H9 (cell line): ENCODE measurements at regions not wholly inside any gene's neighbourhood (a gene's known extent, or its start where the extent isn't known, plus 50 kb on each side); places are given as distances from the start of the nearest gene placed in this dataset.

Experiments
- DNase-seq: peaks from one replicate; pipeline ENCODE4 v3.0.0-alpha.2; 2017
- H2AFZ ChIP-seq: one replicate; pipeline ENCODE4 v1.6.1; 2013; ENCODE audit warnings: mild to moderate bottlenecking, low read length, control low read depth, moderate library complexity
- H2AK5ac ChIP-seq: 2 replicates; pipeline ENCODE4 v1.6.1; 2013; ENCODE audit warnings: low read length, control low read depth, mixed read lengths; ENCODE audit not compliant: insufficient read length
- H2BK120ac ChIP-seq: one replicate; pipeline ENCODE4 v1.6.1; 2013; ENCODE audit warnings: low read depth, mild to moderate bottlenecking, low read length, control low read depth, inconsistent platforms; ENCODE audit not compliant: poor library complexity, severe bottlenecking
- H2BK12ac ChIP-seq: 2 replicates; pipeline ENCODE4 v1.6.1; 2013; ENCODE audit warnings: low read length, control low read depth, mixed read lengths, low read depth; ENCODE audit not compliant: insufficient read length
- H2BK15ac ChIP-seq: 2 replicates; pipeline ENCODE4 v1.6.1; 2013; ENCODE audit warnings: low read depth, low read length, control low read depth
- H2BK20ac ChIP-seq: one replicate; pipeline ENCODE4 v1.6.1; 2013; ENCODE audit warnings: low read depth, mild to moderate bottlenecking, low read length, control low read depth, inconsistent platforms; ENCODE audit not compliant: poor library complexity, severe bottlenecking
- H2BK5ac ChIP-seq: 2 replicates; pipeline ENCODE4 v1.6.1; 2013; ENCODE audit warnings: low read length, control low read depth, mixed read lengths; ENCODE audit not compliant: insufficient read length
- H3K14ac ChIP-seq: 2 replicates; pipeline ENCODE4 v1.6.1; 2013; ENCODE audit warnings: low read length, control low read depth; ENCODE audit not compliant: insufficient read depth
- H3K18ac ChIP-seq: 2 replicates; pipeline ENCODE4 v1.6.1; 2013; ENCODE audit warnings: low read depth, mild to moderate bottlenecking, mixed read lengths, low read length, control low read depth; ENCODE audit not compliant: insufficient read length
- H3K23ac ChIP-seq: 2 replicates; pipeline ENCODE4 v1.6.1; 2013; ENCODE audit warnings: low read length, control low read depth, mixed read lengths, low read depth; ENCODE audit not compliant: insufficient read length
- H3K23me2 ChIP-seq: 2 replicates; pipeline ENCODE4 v1.6.1; 2013; ENCODE audit warnings: low read depth, mild to moderate bottlenecking, mixed read lengths, low read length, control low read depth; ENCODE audit not compliant: insufficient read length, poor library complexity, severe bottlenecking
- H3K27ac ChIP-seq: 2 replicates; pipeline ENCODE4 v1.5.1; 2013; ENCODE audit warnings: low read length, control low read depth, mixed read lengths, low read depth; ENCODE audit not compliant: insufficient read length
- H3K27me3 ChIP-seq: 2 replicates; pipeline ENCODE4 v1.6.1; 2013; ENCODE audit warnings: low read length, control low read depth, inconsistent platforms; ENCODE audit not compliant: insufficient read depth
- H3K4ac ChIP-seq: 2 replicates; pipeline ENCODE4 v1.6.1; 2013; ENCODE audit warnings: low read depth, mild to moderate bottlenecking, control low read depth, inconsistent platforms, low read length, moderate library complexity
- H3K4me1 ChIP-seq: 2 replicates; pipeline ENCODE4 v1.6.1; 2013; ENCODE audit warnings: low read length, control low read depth, inconsistent platforms; ENCODE audit not compliant: insufficient read depth
- H3K4me2 ChIP-seq: 2 replicates; pipeline ENCODE4 v1.6.1; 2013; ENCODE audit warnings: low read length, control low read depth, mixed read lengths; ENCODE audit not compliant: insufficient read length, insufficient read depth
- H3K56ac ChIP-seq: 2 replicates; pipeline ENCODE4 v1.6.1; 2013; ENCODE audit warnings: low read depth, mild to moderate bottlenecking, mixed read lengths, low read length, control low read depth; ENCODE audit not compliant: insufficient read length
- H3K79me1 ChIP-seq: 2 replicates; pipeline ENCODE4 v1.6.1; 2013; ENCODE audit warnings: low read depth, mild to moderate bottlenecking, moderate library complexity, low read length, control low read depth, inconsistent platforms; ENCODE audit not compliant: insufficient read depth, poor library complexity, severe bottlenecking
- H3K79me2 ChIP-seq: 2 replicates; pipeline ENCODE4 v1.6.1; 2013; ENCODE audit warnings: low read length, control low read depth, inconsistent platforms; ENCODE audit not compliant: insufficient read depth
- H3K9ac ChIP-seq: 2 replicates; pipeline ENCODE4 v1.6.1; 2013; ENCODE audit warnings: low read length, control low read depth, mixed read lengths; ENCODE audit not compliant: insufficient read length; ENCODE audit errors: extremely low read depth
- H3K9me3 ChIP-seq: one replicate; pipeline ENCODE4 v1.6.1; 2013; ENCODE audit warnings: low read depth, low read length, inconsistent platforms; ENCODE audit not compliant: control insufficient read depth
- H3T11ph ChIP-seq: one replicate; pipeline ENCODE4 v1.6.1; 2013; ENCODE audit warnings: mild to moderate bottlenecking, low read length, control low read depth, inconsistent platforms
- H4K20me1 ChIP-seq: one replicate; pipeline ENCODE4 v1.6.1; 2013; ENCODE audit not compliant: control insufficient read depth, insufficient read length, insufficient read depth
- H4K5ac ChIP-seq: 2 replicates; pipeline ENCODE4 v1.6.1; 2013; ENCODE audit warnings: low read depth, mild to moderate bottlenecking, mixed read lengths, low read length, control low read depth; ENCODE audit not compliant: insufficient read length
- H4K8ac ChIP-seq: replicated peaks from 2 replicates; pipeline ENCODE4 v1.6.1; 2013; ENCODE audit warnings: low read length, control low read depth, mixed read lengths, low read depth; ENCODE audit not compliant: insufficient read length
- H4K91ac ChIP-seq: 2 replicates; pipeline ENCODE4 v1.6.1; 2013; ENCODE audit warnings: low read depth, mild to moderate bottlenecking, moderate library complexity, mixed read lengths, low read length, control low read depth; ENCODE audit not compliant: insufficient read length
- H3K27ac Mint-ChIP-seq, 3 experiments: 2 replicates in 2 of 3; 3 replicates in 1 of 3; pipeline ENCODE4 v1.8.0; 2020 to 2021; ENCODE audit warnings: mixed read lengths in 3 of 3, mild to moderate bottlenecking in 1 of 3, moderate library complexity in 1 of 3
- H3K27me3 Mint-ChIP-seq: 2 replicates; pipeline ENCODE4 v1.8.0; 2021; ENCODE audit warnings: low read depth, mild to moderate bottlenecking, moderate library complexity, mixed read lengths
- H3K36me3 Mint-ChIP-seq, 3 experiments: 2 replicates in 2 of 3; 3 replicates in 1 of 3; pipeline ENCODE4 v1.8.0; 2020 to 2021; ENCODE audit warnings: low read depth in 3 of 3, mixed read lengths in 3 of 3; ENCODE audit not compliant: insufficient read depth in 1 of 3
- H3K4me1 Mint-ChIP-seq, 2 experiments: 2 replicates each; pipeline ENCODE4 v1.8.0; 2020; ENCODE audit warnings: mixed read lengths in 2 of 2
- H3K4me3 Mint-ChIP-seq, 2 experiments: 2 replicates in 1 of 2; 3 replicates in 1 of 2; pipeline ENCODE4 v1.8.0; 2020 to 2021; ENCODE audit warnings: mild to moderate bottlenecking in 2 of 2, mixed read lengths in 2 of 2, moderate library complexity in 1 of 2
- H3K9me3 Mint-ChIP-seq, 2 experiments: 2 replicates in 1 of 2; 3 replicates in 1 of 2; pipeline ENCODE4 v1.8.0; 2020; ENCODE audit warnings: mild to moderate bottlenecking in 2 of 2, mixed read lengths in 2 of 2, moderate library complexity in 1 of 2
- WGBS: extraction: QIAGEN DNeasy Blood & Tissue Kit; methylation state at CpG from one replicate; pipeline ENCODE4 v1.1.7; 2013; ENCODE audit warnings: missing lambda C conversion rate, low lambda C conversion rate, mixed read lengths; ENCODE audit not compliant: insufficient read length; ENCODE audit errors: extremely low coverage; 5-methylcytosine and 5-hydroxymethylcytosine counted together
- TF ChIP-seq, protein P1 (sequence below): fragments of 200-600 bp; sonication (generic); conservative IDR thresholded peaks from 3 replicates; pipeline ENCODE4 v1.8.0; 2021; ENCODE audit warnings: antibody characterized with exemption, mild to moderate bottlenecking

GRCh38 chr2:189299974-189300373 lies 120.4 kb upstream of the COL5A2 start:
- H3K27me3 ChIP-seq, result no peaks in the 10 kb centered on the region
- Mint-ChIP-seq H3K27me3 (no peaks in the 10 kb centered on the region), H3K27ac (no peak overlapping the region)

More at GRCh38 chr2:189299974-189300373, 120.4 kb upstream of the COL5A2 start:
- Histone ChIP-seq H3K4me2 (no peak overlapping the region), H3K79me1 (no peaks in the 10 kb centered on the region), H2BK5ac (no peak overlapping the region), H4K5ac (no peak overlapping the region), H3K79me2 (no peaks in the 10 kb centered on the region), H3K4ac (no peak overlapping the region), H3K23ac (no peak overlapping the region), H2AK5ac (no peak overlapping the region), H4K91ac (no peak overlapping the region), H3K9ac (no peak overlapping the region), H3K4me1 (no peaks in the 10 kb centered on the region), H3K23me2 (no peaks in the 10 kb centered on the region), H3K56ac (no peak overlapping the region), H4K8ac (no peak overlapping the region), H2BK15ac (no peak overlapping the region), H3T11ph (no peak overlapping the region), H3K14ac (no peak overlapping the region), H3K9me3 (no peaks in the 10 kb centered on the region), H2BK12ac (no peak overlapping the region), H3K27ac (no peak overlapping the region), H2BK120ac (no peak overlapping the region), H2AFZ (no peak overlapping the region), H2BK20ac (no peak overlapping the region), H3K18ac (no peak overlapping the region), H4K20me1 (no peaks in the 10 kb centered on the region)
- no CpG with 5 or more reads among the region's 1 CpG for WGBS
- Mint-ChIP-seq H3K36me3 (no peaks in the 10 kb centered on the region), H3K9me3 (no peaks in the 10 kb centered on the region; a peak in 1 of 5 replicates), H3K4me1 (no peaks in the 10 kb centered on the region), H3K4me3 (no peak overlapping the region)
- DNase-seq, result no peak
- TF ChIP-seq, protein P1, sequence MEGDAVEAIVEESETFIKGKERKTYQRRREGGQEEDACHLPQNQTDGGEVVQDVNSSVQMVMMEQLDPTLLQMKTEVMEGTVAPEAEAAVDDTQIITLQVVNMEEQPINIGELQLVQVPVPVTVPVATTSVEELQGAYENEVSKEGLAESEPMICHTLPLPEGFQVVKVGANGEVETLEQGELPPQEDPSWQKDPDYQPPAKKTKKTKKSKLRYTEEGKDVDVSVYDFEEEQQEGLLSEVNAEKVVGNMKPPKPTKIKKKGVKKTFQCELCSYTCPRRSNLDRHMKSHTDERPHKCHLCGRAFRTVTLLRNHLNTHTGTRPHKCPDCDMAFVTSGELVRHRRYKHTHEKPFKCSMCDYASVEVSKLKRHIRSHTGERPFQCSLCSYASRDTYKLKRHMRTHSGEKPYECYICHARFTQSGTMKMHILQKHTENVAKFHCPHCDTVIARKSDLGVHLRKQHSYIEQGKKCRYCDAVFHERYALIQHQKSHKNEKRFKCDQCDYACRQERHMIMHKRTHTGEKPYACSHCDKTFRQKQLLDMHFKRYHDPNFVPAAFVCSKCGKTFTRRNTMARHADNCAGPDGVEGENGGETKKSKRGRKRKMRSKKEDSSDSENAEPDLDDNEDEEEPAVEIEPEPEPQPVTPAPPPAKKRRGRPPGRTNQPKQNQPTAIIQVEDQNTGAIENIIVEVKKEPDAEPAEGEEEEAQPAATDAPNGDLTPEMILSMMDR, result no peak
